Panc1 (cell line): ENCODE measurements at regions not wholly inside any gene's neighbourhood (a gene's known extent, or its start where the extent isn't known, plus 50 kb on each side); places are given as distances from the start of the nearest gene placed in this dataset.

ENCODE experiments used
- POLR2AphosphoS5 ChIP-seq: IDR thresholded peaks from 2 replicates; pipeline ENCODE4 v1.6.1; 2012; ENCODE audit warnings: mild to moderate bottlenecking, low read depth, low read length, moderate library complexity
- SIN3A ChIP-seq: IDR thresholded peaks from 2 replicates; pipeline ENCODE4 v1.6.1; 2012; ENCODE audit warnings: low read depth, mild to moderate bottlenecking, low read length, moderate library complexity, borderline replicate concordance; ENCODE audit not compliant: insufficient read depth
- TCF7L2 ChIP-seq: IDR thresholded peaks from 2 replicates; pipeline ENCODE4 v1.6.1; 2011; ENCODE audit warnings: mild to moderate bottlenecking, low read depth, low read length, inconsistent platforms
- TF ChIP-seq, protein P1 (sequence below): fragments of 450-650 bp; IDR thresholded peaks from 2 replicates; pipeline ENCODE4 v1.5.1; 2017; ENCODE audit warnings: mild to moderate bottlenecking
- TF ChIP-seq, protein P2 (sequence below), 2 experiments: IDR thresholded peaks; 2 replicates each; pipeline ENCODE4 v1.6.1; 2011 to 2012; ENCODE audit warnings: low read depth in 2 of 2, control low read depth in 1 of 2, low read length in 1 of 2, mild to moderate bottlenecking in 1 of 2, moderate library complexity in 1 of 2; ENCODE audit not compliant: insufficient read depth in 1 of 2

DNA sequence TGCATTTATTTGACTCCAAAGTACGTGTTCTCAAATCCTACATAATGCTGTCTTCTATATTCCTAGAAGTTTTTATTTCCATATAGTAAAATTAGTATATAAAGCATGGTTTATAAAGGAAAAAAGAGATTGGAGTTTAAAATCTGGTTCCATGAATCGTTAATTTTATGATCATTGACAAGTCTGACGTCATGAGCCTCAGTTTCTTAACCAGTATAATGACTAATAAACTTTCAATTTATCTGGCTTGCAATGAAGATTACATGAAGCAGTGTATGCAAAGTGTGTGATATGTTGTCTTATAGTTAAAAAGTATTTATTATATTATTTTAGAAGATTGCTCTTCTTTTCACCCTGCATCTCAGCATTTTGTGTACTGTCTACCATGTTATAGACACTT lies 421.4 kb upstream of the LRRC7 start:
- TF ChIP-seq, protein P1, sequence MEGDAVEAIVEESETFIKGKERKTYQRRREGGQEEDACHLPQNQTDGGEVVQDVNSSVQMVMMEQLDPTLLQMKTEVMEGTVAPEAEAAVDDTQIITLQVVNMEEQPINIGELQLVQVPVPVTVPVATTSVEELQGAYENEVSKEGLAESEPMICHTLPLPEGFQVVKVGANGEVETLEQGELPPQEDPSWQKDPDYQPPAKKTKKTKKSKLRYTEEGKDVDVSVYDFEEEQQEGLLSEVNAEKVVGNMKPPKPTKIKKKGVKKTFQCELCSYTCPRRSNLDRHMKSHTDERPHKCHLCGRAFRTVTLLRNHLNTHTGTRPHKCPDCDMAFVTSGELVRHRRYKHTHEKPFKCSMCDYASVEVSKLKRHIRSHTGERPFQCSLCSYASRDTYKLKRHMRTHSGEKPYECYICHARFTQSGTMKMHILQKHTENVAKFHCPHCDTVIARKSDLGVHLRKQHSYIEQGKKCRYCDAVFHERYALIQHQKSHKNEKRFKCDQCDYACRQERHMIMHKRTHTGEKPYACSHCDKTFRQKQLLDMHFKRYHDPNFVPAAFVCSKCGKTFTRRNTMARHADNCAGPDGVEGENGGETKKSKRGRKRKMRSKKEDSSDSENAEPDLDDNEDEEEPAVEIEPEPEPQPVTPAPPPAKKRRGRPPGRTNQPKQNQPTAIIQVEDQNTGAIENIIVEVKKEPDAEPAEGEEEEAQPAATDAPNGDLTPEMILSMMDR: no peak
- TF ChIP-seq SIN3A (no peak), POLR2AphosphoS5 (no peak), TCF7L2 (no peak)
- TF ChIP-seq, protein P2, sequence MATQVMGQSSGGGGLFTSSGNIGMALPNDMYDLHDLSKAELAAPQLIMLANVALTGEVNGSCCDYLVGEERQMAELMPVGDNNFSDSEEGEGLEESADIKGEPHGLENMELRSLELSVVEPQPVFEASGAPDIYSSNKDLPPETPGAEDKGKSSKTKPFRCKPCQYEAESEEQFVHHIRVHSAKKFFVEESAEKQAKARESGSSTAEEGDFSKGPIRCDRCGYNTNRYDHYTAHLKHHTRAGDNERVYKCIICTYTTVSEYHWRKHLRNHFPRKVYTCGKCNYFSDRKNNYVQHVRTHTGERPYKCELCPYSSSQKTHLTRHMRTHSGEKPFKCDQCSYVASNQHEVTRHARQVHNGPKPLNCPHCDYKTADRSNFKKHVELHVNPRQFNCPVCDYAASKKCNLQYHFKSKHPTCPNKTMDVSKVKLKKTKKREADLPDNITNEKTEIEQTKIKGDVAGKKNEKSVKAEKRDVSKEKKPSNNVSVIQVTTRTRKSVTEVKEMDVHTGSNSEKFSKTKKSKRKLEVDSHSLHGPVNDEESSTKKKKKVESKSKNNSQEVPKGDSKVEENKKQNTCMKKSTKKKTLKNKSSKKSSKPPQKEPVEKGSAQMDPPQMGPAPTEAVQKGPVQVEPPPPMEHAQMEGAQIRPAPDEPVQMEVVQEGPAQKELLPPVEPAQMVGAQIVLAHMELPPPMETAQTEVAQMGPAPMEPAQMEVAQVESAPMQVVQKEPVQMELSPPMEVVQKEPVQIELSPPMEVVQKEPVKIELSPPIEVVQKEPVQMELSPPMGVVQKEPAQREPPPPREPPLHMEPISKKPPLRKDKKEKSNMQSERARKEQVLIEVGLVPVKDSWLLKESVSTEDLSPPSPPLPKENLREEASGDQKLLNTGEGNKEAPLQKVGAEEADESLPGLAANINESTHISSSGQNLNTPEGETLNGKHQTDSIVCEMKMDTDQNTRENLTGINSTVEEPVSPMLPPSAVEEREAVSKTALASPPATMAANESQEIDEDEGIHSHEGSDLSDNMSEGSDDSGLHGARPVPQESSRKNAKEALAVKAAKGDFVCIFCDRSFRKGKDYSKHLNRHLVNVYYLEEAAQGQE (IDR thresholded peaks at IDR 0.05; ENCODE audit: insufficient read depth in 1 of 2, low read depth in 2 of 2, low read length in 1 of 2): no peak
